IMR-90 (cell line): ENCODE measurements at regions not wholly inside any gene's neighbourhood (a gene's known extent, or its start where the extent isn't known, plus 50 kb on each side); places are given as distances from the start of the nearest gene placed in this dataset.

Experiments
- ATAC-seq: fragments of 200-7000 bp; cut with Tn5 transposase; 2 replicates; pipeline ENCODE4 v1.9.1; 2020; ENCODE audit warnings: low read depth, mild to moderate bottlenecking, moderate library complexity
- BruUV-seq: library from RNA; stranded (reverse); fragments of 400-500 nt; replicated peaks from 2 replicates; lab custom pipeline; 2021; lab: Mats Ljungman, UMichigan
- CTCF ChIA-PET: fragments of 300-600 bp; formaldehyde crosslinking; extraction: SDS; loops from one replicate; lab custom pipeline; 2021; ENCODE audit warnings: antibody characterized with exemption; lab: Yijun Ruan, JAX
- POLR2A ChIA-PET: fragments of 300-600 bp; sonication (Branson Sonifier 250); formaldehyde crosslinking; loops from one replicate; lab custom pipeline; 2022; ENCODE audit warnings: antibody characterized with exemption; ENCODE audit not compliant: unreplicated experiment; lab: Charles Lee
- DNase-seq: peaks from one replicate; pipeline ENCODE4 v3.0.0; 2013
- H2AFZ ChIP-seq: replicated peaks from 2 replicates; pipeline ENCODE3; 2013; ENCODE audit warnings: low read length, mild to moderate bottlenecking; ENCODE audit not compliant: poor library complexity
- H2AK5ac ChIP-seq: 2 replicates; pipeline ENCODE4 v1.6.1; 2013; ENCODE audit warnings: low read depth, low read length, inconsistent platforms
- H2AK9ac ChIP-seq: replicated peaks from 2 replicates; pipeline ENCODE3; 2013; ENCODE audit warnings: mild to moderate bottlenecking, low read depth, low read length, moderate library complexity; ENCODE audit not compliant: poor library complexity
- H2BK120ac ChIP-seq: 2 replicates; pipeline ENCODE4 v1.6.1; 2013; ENCODE audit warnings: low read depth, low read length, inconsistent platforms
- H2BK15ac ChIP-seq: 3 replicates; pipeline ENCODE4 v1.6.1; 2013; ENCODE audit warnings: low read depth, low read length, inconsistent platforms
- H2BK20ac ChIP-seq: 2 replicates; pipeline ENCODE4 v1.6.1; 2013; ENCODE audit warnings: low read depth, mild to moderate bottlenecking, inconsistent platforms, low read length, moderate library complexity
- H2BK5ac ChIP-seq: 2 replicates; pipeline ENCODE4 v1.6.1; 2013; ENCODE audit warnings: mild to moderate bottlenecking, low read depth, low read length, inconsistent platforms; ENCODE audit not compliant: poor library complexity, severe bottlenecking
- H3K14ac ChIP-seq: replicated peaks from 2 replicates; pipeline ENCODE4 v1.6.1; 2013; ENCODE audit warnings: low read depth, low read length, inconsistent platforms
- H3K18ac ChIP-seq: 2 replicates; pipeline ENCODE4 v1.6.1; 2013; ENCODE audit warnings: low read depth, low read length, control low read depth
- H3K23ac ChIP-seq: 2 replicates; pipeline ENCODE4 v1.6.1; 2013; ENCODE audit warnings: low read depth, low read length, inconsistent platforms
- H3K27ac ChIP-seq: 2 replicates; pipeline ENCODE4 v1.5.1; 2013; ENCODE audit warnings: mild to moderate bottlenecking, control low read depth, low read length; ENCODE audit not compliant: insufficient read depth
- H3K27me3 ChIP-seq: 2 replicates; pipeline ENCODE4 v1.6.1; 2013; ENCODE audit warnings: low read length; ENCODE audit not compliant: control insufficient read depth, insufficient read depth
- H3K36me3 ChIP-seq: 2 replicates; pipeline ENCODE4 v1.6.1; 2013; ENCODE audit warnings: low read length, mixed read lengths; ENCODE audit not compliant: control insufficient read depth, insufficient read depth
- H3K4ac ChIP-seq: 2 replicates; pipeline ENCODE4 v1.6.1; 2013; ENCODE audit warnings: low read depth, low read length, inconsistent platforms
- H3K4me1 ChIP-seq: 2 replicates; pipeline ENCODE4 v1.6.1; 2013; ENCODE audit warnings: low read length, mixed read lengths; ENCODE audit not compliant: control insufficient read depth, insufficient read depth
- H3K4me2 ChIP-seq: 2 replicates; pipeline ENCODE4 v1.6.1; 2013; ENCODE audit warnings: low read depth, mild to moderate bottlenecking, control low read depth, low read length, moderate library complexity
- H3K4me3 ChIP-seq: 2 replicates; pipeline ENCODE4 v1.5.1; 2013; ENCODE audit warnings: low read depth, mild to moderate bottlenecking, control low read depth, low read length, moderate library complexity; ENCODE audit not compliant: insufficient read depth
- H3K56ac ChIP-seq: 2 replicates; pipeline ENCODE4 v1.6.1; 2013; ENCODE audit warnings: low read length, inconsistent platforms; ENCODE audit not compliant: insufficient read depth; ENCODE audit errors: extremely low read depth
- H3K79me1 ChIP-seq, 2 experiments: 2 replicates each; pipeline ENCODE4 v1.6.1; 2013; ENCODE audit warnings: low read length in 2 of 2, inconsistent platforms in 1 of 2, low read depth in 1 of 2
- H3K9ac ChIP-seq: 2 replicates; pipeline ENCODE4 v1.6.1; 2013; ENCODE audit warnings: low read depth, low read length, control low read depth
- H3K9me1 ChIP-seq: 2 replicates; pipeline ENCODE4 v1.6.1; 2013; ENCODE audit warnings: low read length, inconsistent platforms; ENCODE audit not compliant: insufficient read depth
- H3K9me3 ChIP-seq: 2 replicates; pipeline ENCODE4 v1.6.1; 2013; ENCODE audit warnings: low read length; ENCODE audit not compliant: control insufficient read depth, insufficient read depth
- H4K20me1 ChIP-seq: 2 replicates; pipeline ENCODE4 v1.6.1; 2013; ENCODE audit warnings: low read length, inconsistent platforms; ENCODE audit not compliant: insufficient read depth
- H4K5ac ChIP-seq: 2 replicates; pipeline ENCODE4 v1.6.1; 2013; ENCODE audit warnings: mild to moderate bottlenecking, low read depth, low read length, control low read depth
- H4K8ac ChIP-seq, 2 experiments: 2 replicates each; pipeline ENCODE4 v1.6.1; 2013; ENCODE audit warnings: low read depth in 2 of 2, low read length in 2 of 2, control low read depth in 1 of 2, inconsistent platforms in 1 of 2
- H4K91ac ChIP-seq: 2 replicates; pipeline ENCODE4 v1.6.1; 2013; ENCODE audit warnings: low read depth, low read length, inconsistent platforms; ENCODE audit not compliant: insufficient read depth
- BHLHE40 ChIP-seq: fragments of 150-350 bp; IDR thresholded peaks from 2 replicates; pipeline ENCODE4 v1.6.1; 2016; ENCODE audit warnings: mild to moderate bottlenecking, low read depth, low read length
- CHD1 ChIP-seq: IDR thresholded peaks from 2 replicates; pipeline ENCODE4 v1.6.1; 2012; ENCODE audit warnings: low read depth, low read length, improper control_type of control experiment
- FOS ChIP-seq: fragments of 150-350 bp; IDR thresholded peaks from 2 replicates; pipeline ENCODE4 v1.6.1; 2016; ENCODE audit warnings: low read depth, low read length
- MAFK ChIP-seq: IDR thresholded peaks from 2 replicates; pipeline ENCODE4 v1.6.1; 2012; ENCODE audit warnings: low read depth, low read length, improper control_type of control experiment
- MAZ ChIP-seq: IDR thresholded peaks from 2 replicates; pipeline ENCODE4 v1.6.1; 2012; ENCODE audit warnings: low read depth, mild to moderate bottlenecking, low read length, improper control_type of control experiment, moderate library complexity, borderline replicate concordance
- MXI1 ChIP-seq: IDR thresholded peaks from 2 replicates; pipeline ENCODE4 v1.6.1; 2012; ENCODE audit warnings: low read depth, mild to moderate bottlenecking, low read length, moderate library complexity, borderline replicate concordance
- NFE2L2 ChIP-seq: fragments of 150-350 bp; IDR thresholded peaks from 2 replicates; pipeline ENCODE4 v1.6.1; 2016; ENCODE audit warnings: low read depth, mild to moderate bottlenecking, low read length
- POLR2A ChIP-seq: IDR thresholded peaks from 2 replicates; pipeline ENCODE4 v1.6.1; 2012; ENCODE audit warnings: mild to moderate bottlenecking, low read depth, low read length
- RAD21 ChIP-seq: IDR thresholded peaks from 2 replicates; pipeline ENCODE4 v1.6.1; 2012; ENCODE audit warnings: low read length, improper control_type of control experiment
- RCOR1 ChIP-seq: IDR thresholded peaks from 2 replicates; pipeline ENCODE4 v1.6.1; 2012; ENCODE audit warnings: mild to moderate bottlenecking, low read length, improper control_type of control experiment; ENCODE audit not compliant: insufficient replicate concordance
- SMC3 ChIP-seq: fragments of 150-350 bp; IDR thresholded peaks from 2 replicates; pipeline ENCODE4 v1.6.1; 2016; ENCODE audit warnings: low read depth, mild to moderate bottlenecking, antibody characterized with exemption, low read length, moderate library complexity
- WGBS, 2 experiments: methylation state at CpG; one replicate each; pipeline versions ENCODE4 v1.1.5 to v1.1.7; 2013; ENCODE audit warnings: missing lambda C conversion rate in 2 of 2; ENCODE audit not compliant: insufficient read length in 1 of 2; ENCODE audit errors: extremely low coverage in 2 of 2; 5-methylcytosine and 5-hydroxymethylcytosine counted together
- dilution Hi-C: fragments of 300-500 bp; cut with HindIII; formaldehyde crosslinking; loops from one replicate; pipeline ENCODE4 v1.14.3; 2018; ENCODE audit warnings: low sequenced_read_pairs; ENCODE audit not compliant: unreplicated experiment
- in situ Hi-C: fragments of 300-500 bp; cut with MboI; formaldehyde crosslinking; loops from 3 replicates; pipeline ENCODE4 v1.14.3; 2019; ENCODE audit warnings: low sequenced_read_pairs, inconsistent platforms, mixed read lengths
- intact Hi-C: fragments of 100-400 bp; cut with micrococcal nuclease; formaldehyde crosslinking; loops from 2 replicates; pipeline ENCODE4 v1.10.0; 2022
- TF ChIP-seq, protein P1 (sequence below): fragments of 150-350 bp; IDR thresholded peaks from 2 replicates; pipeline ENCODE4 v1.6.1; 2017; ENCODE audit warnings: mild to moderate bottlenecking, antibody characterized with exemption, low read length, low read depth
- TF ChIP-seq, protein P2 (sequence below): fragments of 150-350 bp; IDR thresholded peaks from 2 replicates; pipeline ENCODE4 v1.6.1; 2016; ENCODE audit warnings: low read depth, mild to moderate bottlenecking, low read length, moderate library complexity, borderline replicate concordance
- TF ChIP-seq, protein P3 (sequence below): conservative IDR thresholded peaks from 2 replicates; pipeline ENCODE4 v1.5.1; 2012; ENCODE audit warnings: mild to moderate bottlenecking, low read depth, low read length, improper control_type of control experiment

DNA sequence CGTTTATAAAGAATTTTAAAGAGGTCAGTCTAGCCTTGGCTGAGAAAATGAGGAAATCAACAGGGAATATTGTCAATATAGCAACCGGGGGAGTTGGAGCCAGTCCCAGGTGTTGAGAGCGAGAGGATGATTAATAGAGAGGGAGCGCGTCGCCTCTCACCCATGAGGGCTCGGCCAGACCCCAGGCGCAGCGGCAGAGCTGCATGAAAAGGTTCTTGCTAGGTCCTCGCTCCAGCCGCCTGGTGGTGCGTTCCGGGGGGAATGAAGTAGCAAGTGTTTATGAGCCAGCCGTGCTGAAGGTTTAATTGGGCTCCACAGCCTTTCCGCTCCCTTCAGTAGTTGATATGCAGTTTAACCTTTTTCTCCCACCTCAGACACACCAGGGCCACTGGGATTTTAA, 167.3 kb upstream of the IRX1 start:
- no peak overlapping the region for H2AK9ac ChIP-seq
- H3K27me3 ChIP-seq = no peaks in the 10 kb centered on the region
- intact Hi-C loops = no loop called here
- H3K23ac ChIP-seq = no peak overlapping the region
- H2AFZ ChIP-seq = no peak overlapping the region
- H2BK120ac ChIP-seq = no peak overlapping the region
- H3K4me2 ChIP-seq = no peak overlapping the region
- H3K4me1 ChIP-seq = no peaks in the 10 kb centered on the region
- no peak overlapping the region for H3K4me3 ChIP-seq
- no peak overlapping the region for H4K91ac ChIP-seq
- no peak overlapping the region for H3K4ac ChIP-seq
- H2BK20ac ChIP-seq = no peak overlapping the region
- in situ Hi-C loops = no loop called here
- ChIA-PET CTCF (no interaction called here), POLR2A (no interaction called here)
- no peak overlapping the region for H2BK15ac ChIP-seq
- no peaks in the 10 kb centered on the region for H3K9me1 ChIP-seq
- ATAC-seq (no peak), DNase-seq (no peak)
- WGBS, 2 experiments = no CpG with 5 or more reads among the region's 15 CpGs
- H4K8ac ChIP-seq = no peak overlapping the region
- no peak overlapping the region for H3K18ac ChIP-seq
- no peaks in the 10 kb centered on the region for H4K20me1 ChIP-seq
- BruUV-seq = no TSS peak
- no peaks in the 10 kb centered on the region for H3K79me1 ChIP-seq
- peaks cover 21% of the 10 kb centered on the region for H3K9me3 ChIP-seq
- no peak overlapping the region for H4K5ac ChIP-seq
- no peak overlapping the region for H2BK5ac ChIP-seq
- no peak overlapping the region for H3K56ac ChIP-seq
- no peak overlapping the region for H3K9ac ChIP-seq
- dilution Hi-C loops = no loop called here
- H2AK5ac ChIP-seq = no peak overlapping the region
- H3K14ac ChIP-seq = no peak overlapping the region
- TF ChIP-seq RCOR1 (no peak), MAFK (no peak), CHD1 (no peak), MAZ (no peak), FOS (no peak), BHLHE40 (no peak), POLR2A (no peak), NFE2L2 (no peak), SMC3 (no peak), RAD21 (no peak), MXI1 (no peak)
- TF ChIP-seq, protein P1, sequence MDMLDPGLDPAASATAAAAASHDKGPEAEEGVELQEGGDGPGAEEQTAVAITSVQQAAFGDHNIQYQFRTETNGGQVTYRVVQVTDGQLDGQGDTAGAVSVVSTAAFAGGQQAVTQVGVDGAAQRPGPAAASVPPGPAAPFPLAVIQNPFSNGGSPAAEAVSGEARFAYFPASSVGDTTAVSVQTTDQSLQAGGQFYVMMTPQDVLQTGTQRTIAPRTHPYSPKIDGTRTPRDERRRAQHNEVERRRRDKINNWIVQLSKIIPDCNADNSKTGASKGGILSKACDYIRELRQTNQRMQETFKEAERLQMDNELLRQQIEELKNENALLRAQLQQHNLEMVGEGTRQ = no peak
- TF ChIP-seq, protein P2, sequence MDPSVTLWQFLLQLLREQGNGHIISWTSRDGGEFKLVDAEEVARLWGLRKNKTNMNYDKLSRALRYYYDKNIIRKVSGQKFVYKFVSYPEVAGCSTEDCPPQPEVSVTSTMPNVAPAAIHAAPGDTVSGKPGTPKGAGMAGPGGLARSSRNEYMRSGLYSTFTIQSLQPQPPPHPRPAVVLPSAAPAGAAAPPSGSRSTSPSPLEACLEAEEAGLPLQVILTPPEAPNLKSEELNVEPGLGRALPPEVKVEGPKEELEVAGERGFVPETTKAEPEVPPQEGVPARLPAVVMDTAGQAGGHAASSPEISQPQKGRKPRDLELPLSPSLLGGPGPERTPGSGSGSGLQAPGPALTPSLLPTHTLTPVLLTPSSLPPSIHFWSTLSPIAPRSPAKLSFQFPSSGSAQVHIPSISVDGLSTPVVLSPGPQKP = no peak
- TF ChIP-seq, protein P3, sequence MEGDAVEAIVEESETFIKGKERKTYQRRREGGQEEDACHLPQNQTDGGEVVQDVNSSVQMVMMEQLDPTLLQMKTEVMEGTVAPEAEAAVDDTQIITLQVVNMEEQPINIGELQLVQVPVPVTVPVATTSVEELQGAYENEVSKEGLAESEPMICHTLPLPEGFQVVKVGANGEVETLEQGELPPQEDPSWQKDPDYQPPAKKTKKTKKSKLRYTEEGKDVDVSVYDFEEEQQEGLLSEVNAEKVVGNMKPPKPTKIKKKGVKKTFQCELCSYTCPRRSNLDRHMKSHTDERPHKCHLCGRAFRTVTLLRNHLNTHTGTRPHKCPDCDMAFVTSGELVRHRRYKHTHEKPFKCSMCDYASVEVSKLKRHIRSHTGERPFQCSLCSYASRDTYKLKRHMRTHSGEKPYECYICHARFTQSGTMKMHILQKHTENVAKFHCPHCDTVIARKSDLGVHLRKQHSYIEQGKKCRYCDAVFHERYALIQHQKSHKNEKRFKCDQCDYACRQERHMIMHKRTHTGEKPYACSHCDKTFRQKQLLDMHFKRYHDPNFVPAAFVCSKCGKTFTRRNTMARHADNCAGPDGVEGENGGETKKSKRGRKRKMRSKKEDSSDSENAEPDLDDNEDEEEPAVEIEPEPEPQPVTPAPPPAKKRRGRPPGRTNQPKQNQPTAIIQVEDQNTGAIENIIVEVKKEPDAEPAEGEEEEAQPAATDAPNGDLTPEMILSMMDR = no peak
- no peak overlapping the region for H3K27ac ChIP-seq
- H3K36me3 ChIP-seq = no peaks in the 10 kb centered on the region
